H9 (cell line): ENCODE measurements at regions not wholly inside any gene's neighbourhood (a gene's known extent, or its start where the extent isn't known, plus 50 kb on each side); places are given as distances from the start of the nearest gene placed in this dataset.

Experiments
- DNase-seq: peaks from one replicate; pipeline ENCODE4 v3.0.0-alpha.2; 2017
- H2AFZ ChIP-seq: one replicate; pipeline ENCODE4 v1.6.1; 2013; ENCODE audit warnings: mild to moderate bottlenecking, low read length, control low read depth, moderate library complexity
- H2AK5ac ChIP-seq: 2 replicates; pipeline ENCODE4 v1.6.1; 2013; ENCODE audit warnings: low read length, control low read depth, mixed read lengths; ENCODE audit not compliant: insufficient read length
- H2BK120ac ChIP-seq: one replicate; pipeline ENCODE4 v1.6.1; 2013; ENCODE audit warnings: low read depth, mild to moderate bottlenecking, low read length, control low read depth, inconsistent platforms; ENCODE audit not compliant: poor library complexity, severe bottlenecking
- H2BK12ac ChIP-seq: 2 replicates; pipeline ENCODE4 v1.6.1; 2013; ENCODE audit warnings: low read length, control low read depth, mixed read lengths, low read depth; ENCODE audit not compliant: insufficient read length
- H2BK15ac ChIP-seq: 2 replicates; pipeline ENCODE4 v1.6.1; 2013; ENCODE audit warnings: low read depth, low read length, control low read depth
- H2BK20ac ChIP-seq: one replicate; pipeline ENCODE4 v1.6.1; 2013; ENCODE audit warnings: low read depth, mild to moderate bottlenecking, low read length, control low read depth, inconsistent platforms; ENCODE audit not compliant: poor library complexity, severe bottlenecking
- H2BK5ac ChIP-seq: 2 replicates; pipeline ENCODE4 v1.6.1; 2013; ENCODE audit warnings: low read length, control low read depth, mixed read lengths; ENCODE audit not compliant: insufficient read length
- H3K14ac ChIP-seq: 2 replicates; pipeline ENCODE4 v1.6.1; 2013; ENCODE audit warnings: low read length, control low read depth; ENCODE audit not compliant: insufficient read depth
- H3K18ac ChIP-seq: 2 replicates; pipeline ENCODE4 v1.6.1; 2013; ENCODE audit warnings: low read depth, mild to moderate bottlenecking, mixed read lengths, low read length, control low read depth; ENCODE audit not compliant: insufficient read length
- H3K23ac ChIP-seq: 2 replicates; pipeline ENCODE4 v1.6.1; 2013; ENCODE audit warnings: low read length, control low read depth, mixed read lengths, low read depth; ENCODE audit not compliant: insufficient read length
- H3K23me2 ChIP-seq: 2 replicates; pipeline ENCODE4 v1.6.1; 2013; ENCODE audit warnings: low read depth, mild to moderate bottlenecking, mixed read lengths, low read length, control low read depth; ENCODE audit not compliant: insufficient read length, poor library complexity, severe bottlenecking
- H3K27ac ChIP-seq: 2 replicates; pipeline ENCODE4 v1.5.1; 2013; ENCODE audit warnings: low read length, control low read depth, mixed read lengths, low read depth; ENCODE audit not compliant: insufficient read length
- H3K27me3 ChIP-seq: 2 replicates; pipeline ENCODE4 v1.6.1; 2013; ENCODE audit warnings: low read length, control low read depth, inconsistent platforms; ENCODE audit not compliant: insufficient read depth
- H3K4ac ChIP-seq: 2 replicates; pipeline ENCODE4 v1.6.1; 2013; ENCODE audit warnings: low read depth, mild to moderate bottlenecking, control low read depth, inconsistent platforms, low read length, moderate library complexity
- H3K4me1 ChIP-seq: 2 replicates; pipeline ENCODE4 v1.6.1; 2013; ENCODE audit warnings: low read length, control low read depth, inconsistent platforms; ENCODE audit not compliant: insufficient read depth
- H3K4me2 ChIP-seq: 2 replicates; pipeline ENCODE4 v1.6.1; 2013; ENCODE audit warnings: low read length, control low read depth, mixed read lengths; ENCODE audit not compliant: insufficient read length, insufficient read depth
- H3K56ac ChIP-seq: 2 replicates; pipeline ENCODE4 v1.6.1; 2013; ENCODE audit warnings: low read depth, mild to moderate bottlenecking, mixed read lengths, low read length, control low read depth; ENCODE audit not compliant: insufficient read length
- H3K79me1 ChIP-seq: 2 replicates; pipeline ENCODE4 v1.6.1; 2013; ENCODE audit warnings: low read depth, mild to moderate bottlenecking, moderate library complexity, low read length, control low read depth, inconsistent platforms; ENCODE audit not compliant: insufficient read depth, poor library complexity, severe bottlenecking
- H3K79me2 ChIP-seq: 2 replicates; pipeline ENCODE4 v1.6.1; 2013; ENCODE audit warnings: low read length, control low read depth, inconsistent platforms; ENCODE audit not compliant: insufficient read depth
- H3K9ac ChIP-seq: 2 replicates; pipeline ENCODE4 v1.6.1; 2013; ENCODE audit warnings: low read length, control low read depth, mixed read lengths; ENCODE audit not compliant: insufficient read length; ENCODE audit errors: extremely low read depth
- H3K9me3 ChIP-seq: one replicate; pipeline ENCODE4 v1.6.1; 2013; ENCODE audit warnings: low read depth, low read length, inconsistent platforms; ENCODE audit not compliant: control insufficient read depth
- H3T11ph ChIP-seq: one replicate; pipeline ENCODE4 v1.6.1; 2013; ENCODE audit warnings: mild to moderate bottlenecking, low read length, control low read depth, inconsistent platforms
- H4K20me1 ChIP-seq: one replicate; pipeline ENCODE4 v1.6.1; 2013; ENCODE audit not compliant: control insufficient read depth, insufficient read length, insufficient read depth
- H4K5ac ChIP-seq: 2 replicates; pipeline ENCODE4 v1.6.1; 2013; ENCODE audit warnings: low read depth, mild to moderate bottlenecking, mixed read lengths, low read length, control low read depth; ENCODE audit not compliant: insufficient read length
- H4K8ac ChIP-seq: replicated peaks from 2 replicates; pipeline ENCODE4 v1.6.1; 2013; ENCODE audit warnings: low read length, control low read depth, mixed read lengths, low read depth; ENCODE audit not compliant: insufficient read length
- H4K91ac ChIP-seq: 2 replicates; pipeline ENCODE4 v1.6.1; 2013; ENCODE audit warnings: low read depth, mild to moderate bottlenecking, moderate library complexity, mixed read lengths, low read length, control low read depth; ENCODE audit not compliant: insufficient read length
- H3K27ac Mint-ChIP-seq, 3 experiments: 2 replicates in 2 of 3; 3 replicates in 1 of 3; pipeline ENCODE4 v1.8.0; 2020 to 2021; ENCODE audit warnings: mixed read lengths in 3 of 3, mild to moderate bottlenecking in 1 of 3, moderate library complexity in 1 of 3
- H3K27me3 Mint-ChIP-seq: 2 replicates; pipeline ENCODE4 v1.8.0; 2021; ENCODE audit warnings: low read depth, mild to moderate bottlenecking, moderate library complexity, mixed read lengths
- H3K36me3 Mint-ChIP-seq, 3 experiments: 2 replicates in 2 of 3; 3 replicates in 1 of 3; pipeline ENCODE4 v1.8.0; 2020 to 2021; ENCODE audit warnings: low read depth in 3 of 3, mixed read lengths in 3 of 3; ENCODE audit not compliant: insufficient read depth in 1 of 3
- H3K4me1 Mint-ChIP-seq, 2 experiments: 2 replicates each; pipeline ENCODE4 v1.8.0; 2020; ENCODE audit warnings: mixed read lengths in 2 of 2
- H3K4me3 Mint-ChIP-seq, 2 experiments: 2 replicates in 1 of 2; 3 replicates in 1 of 2; pipeline ENCODE4 v1.8.0; 2020 to 2021; ENCODE audit warnings: mild to moderate bottlenecking in 2 of 2, mixed read lengths in 2 of 2, moderate library complexity in 1 of 2
- H3K9me3 Mint-ChIP-seq, 2 experiments: 2 replicates in 1 of 2; 3 replicates in 1 of 2; pipeline ENCODE4 v1.8.0; 2020; ENCODE audit warnings: mild to moderate bottlenecking in 2 of 2, mixed read lengths in 2 of 2, moderate library complexity in 1 of 2
- CTCF ChIP-seq: fragments of 200-600 bp; sonication (generic); conservative IDR thresholded peaks from 3 replicates; pipeline ENCODE4 v1.8.0; 2021; ENCODE audit warnings: antibody characterized with exemption, mild to moderate bottlenecking
- WGBS: extraction: QIAGEN DNeasy Blood & Tissue Kit; methylation state at CpG from one replicate; pipeline ENCODE4 v1.1.7; 2013; ENCODE audit warnings: missing lambda C conversion rate, low lambda C conversion rate, mixed read lengths; ENCODE audit not compliant: insufficient read length; ENCODE audit errors: extremely low coverage; 5-methylcytosine and 5-hydroxymethylcytosine counted together

- H2BK120ac ChIP-seq, result no peak overlapping the region
- Mint-ChIP-seq H3K9me3 (no peaks in the 10 kb centered on the region), H3K4me1 (peaks cover 20 to 31% of the 10 kb centered on the region in 2 experiments), H3K27me3 (peaks cover 11% of the 10 kb centered on the region), H3K4me3 (no peak overlapping the region), H3K36me3 (no peaks in the 10 kb centered on the region), H3K27ac (no peak overlapping the region)
- no peak overlapping the region for H3K4ac ChIP-seq
- H3K27ac ChIP-seq, result no peak overlapping the region
- WGBS, result no CpG with 5 or more reads among the region's 7 CpGs
- no peak overlapping the region for H3K4me2 ChIP-seq
- no peak overlapping the region for H2BK5ac ChIP-seq
- no peak overlapping the region for H3K14ac ChIP-seq
- H3T11ph ChIP-seq, result no peak overlapping the region
- no peak overlapping the region for H2BK12ac ChIP-seq
- H4K8ac ChIP-seq, result no peak overlapping the region
- H4K5ac ChIP-seq, result no peak overlapping the region
- peak; percentile 22 for DNase-seq
- TF ChIP-seq CTCF, result no peak
- H3K56ac ChIP-seq, result no peak overlapping the region
- H4K91ac ChIP-seq, result no peak overlapping the region
- H3K79me2 ChIP-seq, result no peaks in the 10 kb centered on the region
- H3K79me1 ChIP-seq, result no peaks in the 10 kb centered on the region
- H2BK20ac ChIP-seq, result no peak overlapping the region
- H3K18ac ChIP-seq, result no peak overlapping the region
- H4K20me1 ChIP-seq, result no peaks in the 10 kb centered on the region
- peaks cover 2% of the 10 kb centered on the region; the same call in 1 of the 2 replicates for H3K4me1 ChIP-seq
- no peak overlapping the region for H3K23ac ChIP-seq
- no peaks in the 10 kb centered on the region for H3K9me3 ChIP-seq
- no peak overlapping the region for H2AK5ac ChIP-seq
- no peak overlapping the region for H3K9ac ChIP-seq
- no peaks in the 10 kb centered on the region for H3K27me3 ChIP-seq
- no peak overlapping the region for H2BK15ac ChIP-seq
- H3K23me2 ChIP-seq, result no peaks in the 10 kb centered on the region
- H2AFZ ChIP-seq, result no peak overlapping the region
Observed at GRCh38 chr19:29371251-29372090, 154.3 kb upstream of the VSTM2B start.
